ENCODE measurements at regions not wholly inside any gene's neighbourhood (a gene's known extent, or its start where the extent isn't known, plus 50 kb on each side); places are given as distances from the start of the nearest gene placed in this dataset.

DNA sequence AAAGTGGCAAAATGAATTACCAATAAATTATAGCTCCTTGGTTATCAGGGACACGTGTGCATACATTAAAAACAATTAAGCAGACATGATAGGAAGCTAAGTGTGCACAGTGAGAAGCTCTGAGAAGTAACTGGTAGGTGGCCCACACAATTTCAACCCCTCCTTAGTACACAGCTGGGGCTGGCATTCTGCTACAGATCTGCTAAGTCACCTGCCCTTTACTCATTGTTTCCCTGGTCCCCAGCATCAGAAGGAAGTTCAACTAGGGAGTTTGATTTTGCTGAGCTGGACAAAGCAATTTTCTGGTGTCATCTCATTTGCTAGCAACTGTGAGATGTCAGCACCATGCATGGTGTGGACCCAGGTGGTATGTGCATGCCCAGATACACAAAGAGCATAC is 424.1 kb upstream of the NPVF start:
- Histone ChIP-seq H3K27ac (no peak overlapping the region), H3K4me3 (no peak overlapping the region), H3K36me3 (no peaks in the 10 kb centered on the region), H3K4me1 (no peaks in the 10 kb centered on the region), H3K27me3 (no peaks in the 10 kb centered on the region), H3K9me3 (no peaks in the 10 kb centered on the region)
- in situ Hi-C loops (cut with MboI; ENCODE audit: low sequenced_read_pairs in 4 of 4), result no loop called here
- TF ChIP-seq POLR2A (IDR thresholded peaks at IDR 0.05), result no peak
- no peak for TF ChIP-seq CTCF (IDR thresholded peaks at IDR 0.05 in 4 of 5, conservative IDR thresholded peaks at IDR 0.05 in 1 of 5)
- no peak for ATAC-seq
- intact Hi-C loops (cut with DNase I; ENCODE audit: low total_unique reads), result loop anchor here (5.0 to 10.0 kb wide), 2 partner anchors 50 to 78 kb away; no protein-coding TSS in a partner anchor
- no peak for DNase-seq

- Histone ChIP-seq H3K36me3 (no peaks in the 10 kb centered on the region), H3K4me3 (no peak overlapping the region), H3K27ac (no peak overlapping the region), H3K4me1 (peaks cover 0 to 7% of the 10 kb centered on the region in 2 donors), H3K9me3 (no peaks in the 10 kb centered on the region), H3K27me3 (no peaks in the 10 kb centered on the region)
- intact Hi-C loops (cut with DNase I; ENCODE audit: low total_unique reads), result loop anchor here (5.0 to 10.0 kb wide), 2 partner anchors 51 to 79 kb away; no protein-coding TSS in a partner anchor
- ATAC-seq (no peak), DNase-seq (no peak)
- TF ChIP-seq CTCF (IDR thresholded peaks at IDR 0.05 in 4 of 5, conservative IDR thresholded peaks at IDR 0.05 in 1 of 5), result no peak
- no peak for TF ChIP-seq POLR2A (IDR thresholded peaks at IDR 0.05)
- in situ Hi-C loops (cut with MboI; ENCODE audit: low sequenced_read_pairs in 4 of 4), result no loop called here
Measured at GRCh38 chr7:25653384-25653783, 425.1 kb upstream of the NPVF start.

GRCh38 chr7:25656071-25656470 is 427.8 kb upstream of the NPVF start:
- in situ Hi-C loops (cut with MboI; ENCODE audit: low sequenced_read_pairs in 4 of 4) (no loop called here), intact Hi-C loops (cut with DNase I; ENCODE audit: low total_unique reads) (loop anchor here (10.0 kb wide), 1 partner anchor 81 kb away; no protein-coding TSS in a partner anchor)
- TF ChIP-seq POLR2A (IDR thresholded peaks at IDR 0.05), result no peak
- no peak overlapping the region for H3K27ac ChIP-seq
- no peak overlapping the region for H3K4me3 ChIP-seq
- H3K4me1 ChIP-seq, result peaks cover 0 to 18% of the 10 kb centered on the region in 2 donors
- H3K27me3 ChIP-seq, result no peaks in the 10 kb centered on the region
- ATAC-seq (no peak), DNase-seq (no peak)
- no peaks in the 10 kb centered on the region for H3K9me3 ChIP-seq
- no peaks in the 10 kb centered on the region for H3K36me3 ChIP-seq

DNA sequence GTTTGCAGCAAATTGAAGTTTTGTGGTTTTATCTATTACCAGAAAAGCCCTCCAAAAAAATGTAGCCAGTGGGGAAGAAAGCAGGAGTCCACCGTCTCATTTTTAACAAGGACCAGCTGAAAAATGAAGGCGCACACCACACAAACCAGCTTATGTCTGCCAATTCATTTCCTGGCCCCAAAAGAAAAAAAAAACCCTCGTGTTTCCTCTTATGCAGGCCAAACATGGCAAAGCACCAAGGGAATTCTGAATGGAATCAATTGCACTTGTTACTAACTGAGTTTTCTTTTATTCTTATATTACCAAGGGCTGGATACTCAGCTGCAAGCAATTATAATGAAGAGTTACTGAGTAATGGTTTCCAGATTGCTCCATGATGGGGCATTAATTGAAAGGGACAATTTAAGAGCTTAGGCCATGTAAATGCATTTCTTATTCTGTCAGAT is 428.3 kb upstream of the NPVF start:
- DNase-seq (no peak), ATAC-seq (no peak)
- Histone ChIP-seq H3K27me3 (no peaks in the 10 kb centered on the region), H3K4me1 (peaks cover 0 to 19% of the 10 kb centered on the region in 2 donors), H3K27ac (no peak overlapping the region), H3K4me3 (no peak overlapping the region), H3K9me3 (no peaks in the 10 kb centered on the region), H3K36me3 (no peaks in the 10 kb centered on the region)
- no peak for TF ChIP-seq CTCF (IDR thresholded peaks at IDR 0.05 in 4 of 5, conservative IDR thresholded peaks at IDR 0.05 in 1 of 5)
- no peak for TF ChIP-seq POLR2A (IDR thresholded peaks at IDR 0.05)
- intact Hi-C loops (cut with DNase I; ENCODE audit: low total_unique reads), result loop anchor here (10.0 kb wide), 1 partner anchor 82 kb away; no protein-coding TSS in a partner anchor
- in situ Hi-C loops (cut with MboI; ENCODE audit: low sequenced_read_pairs in 4 of 4), result no loop called here

- no peak for DNase-seq
- no peak overlapping the region for H3K4me3 ChIP-seq
- no peaks in the 10 kb centered on the region for H3K36me3 ChIP-seq
- no peak for TF ChIP-seq POLR2A (IDR thresholded peaks at IDR 0.05)
- no peak for TF ChIP-seq CTCF (IDR thresholded peaks at IDR 0.05 in 4 of 5, conservative IDR thresholded peaks at IDR 0.05 in 1 of 5)
- in situ Hi-C loops (cut with MboI; ENCODE audit: low sequenced_read_pairs in 4 of 4), result no loop called here
- no peak for ATAC-seq
- intact Hi-C loops (cut with DNase I; ENCODE audit: low total_unique reads), result loop anchor here (10.0 kb wide), 1 partner anchor 84 kb away; no protein-coding TSS in a partner anchor
- H3K4me1 ChIP-seq, result peaks cover 12 to 37% of the 10 kb centered on the region in 2 donors
- no peaks in the 10 kb centered on the region for H3K9me3 ChIP-seq
- H3K27ac ChIP-seq, result no peak overlapping the region
- H3K27me3 ChIP-seq, result no peaks in the 10 kb centered on the region
Measured at GRCh38 chr7:25658375-25658774, 430.1 kb upstream of the NPVF start.

Measured in gastrocnemius medialis (tissue), 4 donors.